GM19099 (cell line): ENCODE measurements at regions not wholly inside any gene's neighbourhood (a gene's known extent, or its start where the extent isn't known, plus 50 kb on each side); places are given as distances from the start of the nearest gene placed in this dataset.

ENCODE experiments used
- POLR2A ChIP-seq: IDR thresholded peaks from 3 replicates; pipeline ENCODE4 v1.6.1; 2011; ENCODE audit warnings: low read depth; ENCODE audit not compliant: insufficient read length; ENCODE audit errors: extremely low read depth

DNA sequence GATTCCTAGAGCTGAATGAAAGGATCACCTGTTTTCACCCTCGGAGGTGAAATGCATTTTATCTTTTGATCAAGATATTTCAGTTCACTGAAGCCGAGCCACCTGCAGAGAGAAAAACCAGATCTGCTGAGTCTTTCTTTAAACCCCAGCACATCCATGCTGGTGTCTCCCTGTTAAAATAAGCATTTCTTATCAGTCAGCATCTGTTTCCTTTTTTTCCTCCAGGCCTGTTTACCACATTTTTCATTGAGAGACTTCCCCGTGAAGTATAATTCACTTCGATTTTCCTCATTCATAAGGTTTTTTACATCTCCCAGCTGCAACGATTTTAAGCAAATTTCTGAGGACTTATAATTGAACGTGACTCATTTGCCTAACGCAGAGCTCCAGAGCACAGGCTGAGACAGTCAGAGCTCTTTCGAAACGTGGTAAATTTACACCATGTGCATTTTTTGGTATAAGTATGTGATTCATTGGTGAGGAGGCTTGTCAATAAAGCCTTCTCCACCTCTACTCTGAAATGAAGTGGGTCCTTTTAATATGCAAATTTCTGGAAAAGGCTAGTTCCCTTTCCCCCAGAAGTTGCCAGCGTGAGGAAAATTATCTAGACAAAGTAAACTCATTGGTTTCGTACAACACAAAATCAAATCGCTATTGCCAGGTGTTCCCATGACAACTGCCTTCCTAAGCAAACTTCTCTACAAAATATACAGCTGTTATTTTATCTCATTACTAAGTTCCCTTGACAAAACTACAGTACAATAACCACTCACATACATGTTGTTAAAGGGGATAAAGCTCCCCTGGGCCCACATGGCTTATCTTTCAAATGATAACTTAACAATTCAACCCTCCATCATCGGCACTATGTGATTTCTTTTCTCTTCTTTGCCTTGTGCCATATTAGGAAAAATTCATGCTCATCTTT, 374.8 kb upstream of the AKR1E2 start:
- no peak for TF ChIP-seq POLR2A

DNA sequence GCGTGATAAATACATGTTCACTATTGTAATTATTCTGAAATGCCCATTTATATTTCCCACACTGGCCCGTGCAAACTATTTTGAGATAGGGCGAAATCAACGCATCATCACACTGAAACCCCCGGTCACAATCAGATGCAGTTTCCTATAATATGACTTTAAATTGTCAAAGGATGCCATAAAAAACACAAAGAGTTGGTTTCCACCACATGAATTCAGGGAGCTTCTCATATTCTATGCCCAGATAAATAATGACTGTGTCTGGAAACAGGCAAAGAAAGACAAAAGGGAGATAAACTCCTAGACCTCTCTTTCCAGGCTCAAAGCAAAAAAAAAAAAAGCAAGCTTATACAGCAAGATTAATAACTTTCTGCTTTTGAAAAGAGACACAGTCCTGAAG, 375.8 kb upstream of the AKR1E2 start:
- TF ChIP-seq POLR2A: no peak

DNA sequence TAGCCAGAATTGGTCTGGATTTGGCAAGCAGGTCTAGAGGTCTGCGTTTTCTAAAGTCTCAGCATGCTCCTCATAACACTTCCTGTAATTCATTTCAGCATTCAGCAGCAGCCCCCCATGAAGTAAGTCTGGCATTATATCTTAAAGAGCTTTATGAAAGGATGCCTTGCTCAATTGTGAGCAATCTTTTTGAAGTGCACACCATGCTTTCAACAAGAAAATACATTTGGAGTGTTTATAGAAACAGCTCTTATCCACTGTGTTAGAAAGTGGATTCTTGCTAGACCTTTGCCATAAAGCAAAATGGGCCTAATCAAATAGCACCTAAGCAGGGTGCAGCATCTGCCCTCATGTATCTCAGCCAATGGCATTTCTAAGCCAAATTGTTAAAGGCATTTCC, 378.0 kb upstream of the AKR1E2 start:
- no peak for TF ChIP-seq POLR2A

DNA sequence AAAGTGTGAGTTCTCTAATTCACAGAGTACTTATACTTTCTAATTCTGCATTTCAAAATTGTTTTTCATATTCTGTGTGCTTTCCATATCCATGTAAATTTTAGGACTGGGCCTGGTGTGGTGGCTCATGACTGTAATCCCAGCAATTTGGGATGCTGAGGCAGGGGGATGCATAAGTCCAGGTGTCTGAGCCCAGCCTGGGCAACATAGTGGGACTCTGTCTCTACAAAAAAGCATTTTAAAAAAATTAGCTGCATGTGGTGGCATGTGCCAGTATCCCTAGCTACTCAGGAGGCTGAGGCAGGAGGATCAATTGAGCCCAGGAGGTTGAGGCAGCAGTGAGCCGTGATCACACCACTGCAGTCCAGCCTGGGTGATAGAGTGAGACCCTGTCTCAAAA, 382.6 kb upstream of the AKR1E2 start:
- no peak for TF ChIP-seq POLR2A

DNA sequence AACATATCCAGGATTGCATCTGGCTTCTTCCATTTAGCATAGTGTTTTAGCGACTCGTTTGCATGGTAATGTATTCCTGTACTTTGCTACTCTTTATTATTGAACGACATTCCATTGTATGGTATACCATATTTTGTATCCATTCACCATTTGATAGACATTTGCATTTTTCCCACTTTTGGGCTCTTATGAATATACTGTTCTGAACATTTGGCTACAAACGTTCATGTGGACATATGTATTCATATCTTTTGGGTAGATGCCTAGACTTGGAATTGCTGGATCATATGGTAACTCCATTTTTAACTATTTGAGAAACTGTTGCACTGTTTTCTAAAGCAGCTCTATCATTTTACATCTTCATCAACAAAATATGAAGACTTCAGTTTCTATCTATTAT, 383.7 kb upstream of the AKR1E2 start:
- no peak for TF ChIP-seq POLR2A

DNA sequence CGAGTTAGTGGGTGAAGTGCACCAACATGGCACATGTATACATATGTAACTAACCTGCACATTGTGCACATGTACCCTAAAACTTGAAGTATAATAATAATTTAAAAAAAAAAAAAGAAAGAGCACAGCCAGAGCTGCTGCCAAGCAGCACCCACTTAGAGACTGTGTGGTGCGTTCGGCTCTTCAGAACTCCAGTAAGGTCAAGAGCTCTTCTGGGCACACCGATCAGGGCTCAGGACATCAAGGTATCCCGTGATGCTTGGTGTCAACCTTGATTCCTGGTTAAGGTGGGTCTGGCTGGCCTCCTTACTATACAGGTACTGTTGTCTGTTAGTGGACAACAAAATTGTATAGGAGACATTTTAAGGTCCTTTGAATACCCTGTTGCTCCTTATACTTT, 385.7 kb upstream of the AKR1E2 start:
- TF ChIP-seq POLR2A: no peak

DNA sequence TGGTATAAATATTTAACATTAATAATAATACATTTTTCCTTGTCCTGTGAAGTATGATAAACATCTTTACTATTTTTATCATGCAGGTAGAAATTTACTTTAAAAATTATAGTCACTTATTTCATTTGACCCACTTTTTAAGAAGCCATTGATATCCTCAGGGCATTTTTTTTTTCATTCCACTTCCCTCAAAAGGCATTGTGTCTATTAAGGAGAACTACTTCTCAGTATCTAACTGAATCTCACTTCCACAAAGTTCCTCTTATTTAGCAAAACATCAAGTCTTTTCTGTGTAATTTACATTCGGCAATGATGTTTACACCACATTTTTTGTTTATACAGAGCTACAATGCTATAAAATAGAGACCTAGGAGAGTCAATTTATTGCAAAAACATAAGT, 388.2 kb upstream of the AKR1E2 start:
- no peak for TF ChIP-seq POLR2A

DNA sequence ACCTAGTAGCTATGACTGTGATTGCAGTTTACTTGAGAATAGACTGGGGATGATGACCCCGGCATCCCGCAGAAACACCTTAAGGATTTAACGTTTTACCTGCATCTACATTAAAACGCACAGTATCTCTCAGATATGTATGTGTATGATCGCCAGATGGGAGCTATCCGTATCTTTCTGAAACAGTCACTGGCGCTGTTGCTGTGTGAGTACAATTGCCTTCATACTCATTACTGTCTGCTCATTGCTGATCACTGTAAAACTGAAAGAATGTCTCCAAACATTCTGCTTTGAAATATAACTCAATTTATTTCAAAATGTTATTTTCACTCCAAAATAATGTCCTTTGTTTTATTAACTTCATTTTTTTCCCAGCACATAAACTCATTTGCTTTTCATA, 388.9 kb upstream of the AKR1E2 start:
- TF ChIP-seq POLR2A: no peak

DNA sequence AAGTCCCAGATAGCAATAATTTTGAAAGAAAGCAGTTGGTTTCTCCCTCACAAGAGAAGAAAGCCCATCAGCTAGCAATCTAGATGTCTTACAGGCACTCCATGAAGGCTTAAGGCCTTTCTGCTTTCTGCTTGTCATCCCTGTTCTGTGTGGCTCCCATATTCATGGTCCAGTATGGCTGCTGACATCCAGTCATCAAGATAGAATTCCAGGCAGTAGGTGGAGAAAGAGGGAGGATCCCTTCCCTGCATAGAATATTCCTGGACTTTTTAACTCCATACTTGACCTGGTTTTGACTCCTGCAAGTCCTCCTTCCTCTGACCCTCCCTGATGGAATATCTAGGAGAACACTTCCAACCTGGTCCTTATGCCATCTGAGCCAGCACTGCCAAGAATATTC, 389.9 kb upstream of the AKR1E2 start:
- no peak for TF ChIP-seq POLR2A

DNA sequence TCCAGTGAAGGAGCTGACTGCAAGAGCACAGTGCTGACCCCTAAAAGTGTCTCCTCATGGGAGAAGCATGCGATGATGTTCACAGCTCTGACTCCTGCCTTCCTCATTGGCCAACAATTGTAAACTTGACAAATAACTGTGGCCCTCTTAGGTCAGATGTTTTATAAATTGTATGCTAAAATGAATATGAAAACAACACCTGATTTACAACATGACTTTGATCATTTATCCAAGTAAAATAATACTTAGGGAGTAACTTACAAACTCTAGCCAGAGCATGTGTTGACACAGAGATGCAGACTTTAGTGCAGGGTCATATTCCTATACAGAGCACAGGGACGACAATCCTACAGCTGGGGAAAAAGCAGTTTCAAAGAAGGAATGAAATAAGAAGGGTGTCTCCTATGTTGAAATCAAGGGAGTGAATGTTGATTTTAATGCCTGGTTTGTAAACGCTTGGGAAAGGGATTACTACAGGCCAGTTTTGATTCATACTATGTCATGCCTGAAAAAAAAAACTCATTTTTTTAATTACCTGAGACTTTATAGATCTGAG, 391.4 kb upstream of the AKR1E2 start:
- TF ChIP-seq POLR2A: no peak

DNA sequence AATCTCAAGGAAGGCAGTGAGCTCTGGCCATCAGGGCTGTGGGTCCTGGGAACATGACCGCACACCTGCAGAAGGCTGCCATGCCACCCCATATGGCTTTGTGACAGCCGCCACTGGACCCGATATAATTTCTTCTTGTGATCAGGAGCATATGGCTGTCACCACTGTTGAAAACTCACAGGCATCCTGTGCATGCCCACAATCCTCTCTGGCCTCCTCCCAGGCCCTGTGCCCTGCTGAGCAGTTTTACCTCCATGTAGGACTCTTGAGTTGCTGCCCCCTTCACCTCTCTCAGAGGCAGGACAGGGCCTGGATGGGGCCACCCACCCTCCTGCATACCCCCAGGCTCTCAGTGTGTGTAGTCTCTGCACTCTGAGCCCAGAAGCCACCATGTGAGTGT, 391.9 kb upstream of the AKR1E2 start:
- TF ChIP-seq POLR2A: no peak

DNA sequence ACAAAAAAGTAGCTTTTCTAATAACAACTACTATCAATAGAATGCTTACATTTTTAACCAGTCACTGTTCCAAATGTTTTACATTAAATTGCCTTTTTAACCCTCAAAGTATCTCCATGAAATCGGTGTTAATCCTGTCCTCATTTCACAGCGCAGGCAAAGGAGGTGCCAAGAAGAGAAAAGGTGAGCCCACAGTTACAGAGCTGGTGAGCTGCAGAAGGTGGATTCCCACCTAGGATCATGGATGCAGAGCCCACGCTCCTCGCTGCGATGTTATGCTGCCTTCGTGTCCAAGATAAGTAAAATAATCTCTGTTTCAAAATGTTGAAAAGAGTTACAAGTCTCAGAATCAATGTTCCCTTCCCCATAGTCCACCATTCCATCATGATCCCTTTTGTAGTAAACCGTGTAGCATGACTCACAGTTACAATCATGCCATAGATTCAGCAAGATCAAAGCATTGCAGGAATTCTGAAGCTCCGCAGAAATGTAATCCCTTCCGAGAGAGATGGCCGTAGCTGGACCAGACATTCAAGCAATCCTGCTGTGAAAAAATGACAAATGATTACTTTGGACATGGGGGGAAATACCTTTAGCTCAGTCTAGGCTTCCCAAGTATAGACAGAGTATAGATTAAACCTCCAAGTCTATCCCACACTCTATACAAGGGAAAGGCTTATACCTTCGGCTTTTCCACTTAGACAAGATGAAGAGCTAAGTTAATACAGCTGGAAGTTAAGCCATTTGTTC, 394.7 kb upstream of the AKR1E2 start:
- no peak for TF ChIP-seq POLR2A

DNA sequence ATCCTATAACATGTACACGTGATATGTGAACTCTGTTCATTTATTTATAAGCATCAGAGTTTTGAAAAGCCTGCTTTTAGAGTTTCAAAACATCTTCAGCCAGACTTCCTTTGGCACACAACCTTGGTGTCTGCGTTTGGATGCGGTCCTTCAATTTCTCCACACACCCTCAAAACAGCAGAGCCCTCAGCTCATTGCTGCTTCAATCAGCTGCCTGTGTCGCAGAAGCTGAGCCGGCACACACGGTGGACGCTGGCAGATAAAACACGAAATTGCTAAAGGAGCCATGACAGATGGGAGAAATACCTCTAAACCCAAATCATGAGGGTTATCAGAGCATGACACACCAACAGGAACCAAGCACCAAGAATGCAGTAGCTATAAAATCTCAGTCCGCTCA, 396.4 kb upstream of the AKR1E2 start:
- TF ChIP-seq POLR2A: no peak

DNA sequence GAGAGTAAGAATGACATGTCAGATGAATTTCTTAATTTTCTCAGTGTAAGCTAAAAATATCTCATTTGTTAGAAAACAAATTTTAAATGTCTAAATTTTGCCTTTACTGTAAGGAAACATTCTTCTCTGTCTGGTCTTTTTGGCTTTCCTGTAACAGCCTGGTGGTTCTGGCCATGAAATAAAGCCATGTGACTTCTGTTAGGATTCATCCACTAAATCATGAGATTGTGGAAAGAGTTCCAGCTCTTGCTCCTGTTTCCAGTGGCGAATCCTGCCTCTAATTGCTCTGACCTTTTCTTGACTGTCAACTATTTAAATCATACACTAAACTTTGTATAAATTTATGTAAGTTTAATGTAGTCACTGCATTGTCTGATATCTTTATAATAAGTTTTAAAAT, 398.5 kb upstream of the AKR1E2 start:
- no peak for TF ChIP-seq POLR2A

DNA sequence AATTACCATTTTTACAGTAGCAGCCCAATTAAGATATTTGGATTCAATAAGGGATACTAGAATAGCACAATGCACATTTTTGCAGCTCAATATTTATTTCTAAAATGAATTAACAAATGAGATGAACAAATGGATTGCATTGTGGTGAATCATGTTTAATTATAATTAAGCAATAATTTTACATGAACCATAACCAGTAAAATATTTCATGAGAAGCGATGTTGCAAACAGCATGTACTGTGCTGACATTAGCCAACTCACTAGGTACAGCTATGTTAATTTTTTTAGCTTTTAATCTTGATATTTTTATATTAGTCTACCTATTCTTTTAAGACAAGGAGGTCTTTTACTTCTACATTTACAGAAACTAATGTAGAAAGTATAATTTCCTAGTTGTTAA, 399.1 kb upstream of the AKR1E2 start:
- TF ChIP-seq POLR2A: no peak

DNA sequence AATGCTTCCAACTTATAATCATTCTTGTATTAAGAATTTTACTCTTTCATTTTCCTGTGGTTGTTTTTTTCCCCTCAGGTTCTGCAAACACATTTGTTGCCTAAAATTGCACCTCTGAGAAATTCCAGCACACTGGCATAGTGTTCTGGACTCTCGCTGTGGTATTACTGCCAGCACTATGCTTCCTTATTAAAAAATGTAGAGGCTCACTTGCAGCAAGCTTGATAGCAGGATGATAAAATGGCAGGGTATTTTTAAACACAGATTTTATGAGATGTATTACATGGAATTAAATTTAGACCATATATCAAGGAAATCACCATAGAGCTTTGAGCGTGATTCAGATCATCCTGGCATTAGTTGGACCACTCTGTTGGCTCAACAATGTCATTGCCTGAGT, 416.7 kb upstream of the AKR1E2 start:
- no peak for TF ChIP-seq POLR2A
